ENCODE measurements at regions not wholly inside any gene's neighbourhood (a gene's known extent, or its start where the extent isn't known, plus 50 kb on each side); places are given as distances from the start of the nearest gene placed in this dataset.

- H3K27me3 ChIP-seq, result peaks cover 0 to 51% of the 10 kb centered on the region in 2 donors
- no peak for TF ChIP-seq POLR2A (IDR thresholded peaks at IDR 0.05)
- no peak for TF ChIP-seq CTCF (IDR thresholded peaks at IDR 0.05)
- TF ChIP-seq EP300 (IDR thresholded peaks at IDR 0.05), result no peak
- H3K27ac ChIP-seq, result no peak overlapping the region
- WGBS, 2 donors, result 67 to 70% methylated on average over 5 of the region's 5 CpGs
- no peaks in the 10 kb centered on the region for H3K9me3 ChIP-seq
- DNase-seq (ENCODE audit: low spot score in 2 of 2), result no peak
- H3K4me3 ChIP-seq, result no peak overlapping the region
- H3K4me1 ChIP-seq, result peaks cover 0 to 18% (median 4%) of the 10 kb centered on the region in 4 donors
- no peaks in the 10 kb centered on the region for H3K36me3 ChIP-seq
Measured at GRCh38 chr16:86344881-86345280, 165.4 kb upstream of the FOXF1 start.

DNA sequence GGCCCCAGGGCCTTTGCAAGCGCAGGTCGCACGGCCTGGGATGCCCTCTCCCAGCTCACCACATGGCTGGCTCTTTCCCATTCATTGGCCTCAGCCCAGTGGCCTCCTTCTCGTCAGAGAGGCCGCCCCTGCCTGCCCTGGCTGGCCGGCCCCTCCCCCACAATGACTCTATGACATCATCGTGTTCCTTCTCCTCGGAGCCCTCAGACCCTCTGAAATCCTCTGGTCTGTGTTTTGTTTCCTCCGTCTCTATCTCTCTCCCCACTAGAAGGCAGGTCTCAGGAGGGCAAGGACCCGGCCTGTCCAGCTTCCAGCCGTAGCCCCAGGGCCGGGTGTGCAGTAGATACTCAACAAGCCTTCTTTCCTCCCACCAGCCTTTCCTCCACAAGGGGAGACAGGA is 164.8 kb upstream of the FOXF1 start:
- Histone ChIP-seq H3K4me3 (no peak overlapping the region), H3K27me3 (peaks cover 0 to 56% of the 10 kb centered on the region in 2 donors), H3K36me3 (no peaks in the 10 kb centered on the region), H3K4me1 (peaks cover 0 to 18% (median 4%) of the 10 kb centered on the region in 4 donors), H3K27ac (no peak overlapping the region), H3K9me3 (no peaks in the 10 kb centered on the region)
- WGBS, 2 donors, result 37 to 40% methylated on average over 11 of the region's 12 CpGs
- DNase-seq (ENCODE audit: low spot score in 2 of 2), result no peak
- TF ChIP-seq EP300 (IDR thresholded peaks at IDR 0.05), result no peak
- TF ChIP-seq POLR2A (IDR thresholded peaks at IDR 0.05), result no peak
- no peak for TF ChIP-seq CTCF (IDR thresholded peaks at IDR 0.05)

DNA sequence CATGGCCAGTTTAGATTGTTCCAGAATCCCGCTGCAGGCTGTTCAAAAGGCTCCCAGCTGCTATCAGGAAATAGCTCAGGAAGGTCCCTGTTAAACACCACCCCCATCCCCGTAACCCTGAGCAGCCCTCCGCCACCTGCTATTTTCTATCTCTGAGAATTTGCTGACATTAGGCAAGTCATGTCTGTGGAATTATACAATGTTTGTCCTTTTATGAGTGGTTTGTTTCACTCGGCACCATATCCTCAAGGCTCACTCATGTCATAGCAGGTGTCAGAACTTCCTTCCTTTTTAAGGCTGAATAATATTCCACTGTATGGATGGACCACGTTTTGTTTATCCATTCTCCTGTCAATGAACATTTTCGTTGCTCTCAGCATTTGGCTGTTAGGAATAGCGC is 164.3 kb upstream of the FOXF1 start:
- no peak for TF ChIP-seq CTCF (IDR thresholded peaks at IDR 0.05)
- TF ChIP-seq POLR2A (IDR thresholded peaks at IDR 0.05), result no peak
- no peak for TF ChIP-seq EP300 (IDR thresholded peaks at IDR 0.05)
- no peak overlapping the region for H3K4me3 ChIP-seq
- peaks cover 0 to 62% of the 10 kb centered on the region in 2 donors for H3K27me3 ChIP-seq
- no peaks in the 10 kb centered on the region for H3K36me3 ChIP-seq
- 73 to 75% methylated on average over 7 of the region's 7 CpGs for WGBS, 2 donors
- H3K27ac ChIP-seq, result no peak overlapping the region
- no peaks in the 10 kb centered on the region for H3K9me3 ChIP-seq
- no peak for DNase-seq (ENCODE audit: low spot score in 2 of 2)
- peaks cover 0 to 18% (median 4%) of the 10 kb centered on the region in 4 donors for H3K4me1 ChIP-seq

DNA sequence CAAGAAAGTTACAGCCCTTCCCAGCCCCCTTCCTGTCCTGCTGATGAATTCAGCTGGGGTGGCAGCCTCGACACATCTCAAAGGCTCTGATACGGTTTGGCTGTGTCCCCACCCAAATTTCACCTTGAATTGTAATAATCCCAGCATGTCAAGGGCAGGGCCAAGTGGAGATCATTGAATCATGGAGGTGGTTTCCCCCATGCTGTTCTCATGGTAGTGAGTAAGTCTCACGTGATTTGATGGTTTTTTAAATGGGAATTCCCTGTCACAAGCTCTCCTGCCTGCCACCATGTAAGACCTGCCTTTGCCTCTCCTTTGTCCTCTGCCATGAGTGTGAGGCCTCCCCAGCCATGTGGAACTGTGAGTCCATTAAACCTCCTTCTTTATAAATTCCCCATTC is 163.2 kb upstream of the FOXF1 start:
- TF ChIP-seq POLR2A (IDR thresholded peaks at IDR 0.05), result no peak
- TF ChIP-seq EP300 (IDR thresholded peaks at IDR 0.05), result no peak
- no peak for TF ChIP-seq CTCF (IDR thresholded peaks at IDR 0.05)
- Histone ChIP-seq H3K4me1 (peaks cover 0 to 18% (median 4%) of the 10 kb centered on the region in 4 donors), H3K27me3 (peaks cover 0 to 58% of the 10 kb centered on the region in 2 donors), H3K27ac (no peak overlapping the region), H3K36me3 (no peaks in the 10 kb centered on the region), H3K9me3 (no peaks in the 10 kb centered on the region), H3K4me3 (no peak overlapping the region)
- no peak for DNase-seq (ENCODE audit: low spot score in 2 of 2)
- 59 to 60% methylated on average over 3 of the region's 3 CpGs for WGBS, 2 donors

- TF ChIP-seq EP300 (IDR thresholded peaks at IDR 0.05) (no peak), POLR2A (IDR thresholded peaks at IDR 0.05) (no peak), CTCF (IDR thresholded peaks at IDR 0.05) (no peak)
- no peak for DNase-seq (ENCODE audit: low spot score in 2 of 2)
Measured at GRCh38 chr16:86347916-86348555, 162.3 kb upstream of the FOXF1 start.

More at GRCh38 chr16:86347916-86348555, 162.3 kb upstream of the FOXF1 start:
- Histone ChIP-seq H3K27me3 (peaks cover 0 to 55% of the 10 kb centered on the region in 2 donors), H3K4me3 (no peak overlapping the region), H3K27ac (no peak overlapping the region), H3K36me3 (no peaks in the 10 kb centered on the region), H3K4me1 (peaks cover 0 to 16% (median 4%) of the 10 kb centered on the region in 4 donors), H3K9me3 (no peaks in the 10 kb centered on the region)
- WGBS, 2 donors, result 59 to 72% methylated on average over 10 to 11 of the region's 11 CpGs

All from tibial nerve (tissue), 4 donors.